Pancreas (tissue), 10 donors: ENCODE measurements at regions not wholly inside any gene's neighbourhood (a gene's known extent, or its start where the extent isn't known, plus 50 kb on each side); places are given as distances from the start of the nearest gene placed in this dataset.

ENCODE experiments used
- ATAC-seq, 4 donors: fragments of 200-7000 bp; cut with Tn5 transposase; one replicate each; pipeline versions ENCODE4 v1.8.0 to v1.9.1; 2020; ENCODE audit warnings: mild to moderate bottlenecking in 4 of 4, moderate library complexity in 4 of 4
- DNase-seq, 6 donors: peaks; one replicate each; pipeline ENCODE4 v3.0.0-alpha.2; 2020
- FAIRE-seq: peaks from 2 replicates; lab custom pipeline; 2012; peaks lifted over from hg19 to GRCh38; lab: Jason Lieb, UNC
- H3K27ac ChIP-seq, 4 donors: fragments of 200-600 bp; sonication (generic); 1 replicate in 3 of 4; 2 replicates in 1 of 4; pipeline versions ENCODE4 v1.5.0 to v1.8.0; 2020
- H3K27me3 ChIP-seq, 4 donors: fragments of 200-600 bp; one replicate each; pipeline ENCODE4 v1.8.0; 2021
- H3K36me3 ChIP-seq, 3 donors: fragments of 200-600 bp; sonication (generic) in 1 of 3; one replicate each; pipeline versions ENCODE4 v1.5.0 to v1.8.0; 2020 to 2021
- H3K4me1 ChIP-seq, 3 donors: fragments of 200-600 bp; one replicate each; pipeline ENCODE4 v1.8.0; 2021
- H3K4me3 ChIP-seq, 4 donors: fragments of 200-600 bp; sonication (generic) in 2 of 4; one replicate each; pipeline versions ENCODE4 v1.5.0 to v1.8.0; 2020 to 2021
- H3K9me3 ChIP-seq, 4 donors: fragments of 200-600 bp; one replicate each; pipeline ENCODE4 v1.8.0; 2021
- WGBS, 2 donors: extraction: QIAGEN DNeasy Blood & Tissue Kit; methylation state at CpG; one replicate each; pipeline ENCODE4 v1.1.7; 2013; 5-methylcytosine and 5-hydroxymethylcytosine counted together
- intact Hi-C, 3 donors: fragments of 100-400 bp; cut with DNase I; formaldehyde crosslinking; loops; one replicate each; pipeline versions ENCODE4 v1.11.1 to v1.14.2; 2022
- TF ChIP-seq, protein P1 (sequence below), 4 donors: fragments of 200-600 bp; sonication (generic) in 3 of 4; IDR thresholded peaks; one replicate each; pipeline versions ENCODE4 v1.5.0 to v1.8.0; 2021; ENCODE audit warnings: antibody characterized with exemption in 4 of 4
- donor health status: healthy with polysubstance abuse.
- donor health status: DM: no; HTN: no; CAD: no; lungs with moderate emphysema.
- donor health status: DM: no; HTN: no; CAD: no.
- donor health status: control.
- donor health status: control.
- donor health status: Bipolar disorder and iron deficiency.
- donor health status: DM: yes; HTN: yes; CAD: no.
- donor health status: DM: no; HTN: no; CAD: no.
- donor health status: DM: no; HTN: no; CAD: no.
- donor health status: DM: yes; HTN: yes; CAD: no.

DNA sequence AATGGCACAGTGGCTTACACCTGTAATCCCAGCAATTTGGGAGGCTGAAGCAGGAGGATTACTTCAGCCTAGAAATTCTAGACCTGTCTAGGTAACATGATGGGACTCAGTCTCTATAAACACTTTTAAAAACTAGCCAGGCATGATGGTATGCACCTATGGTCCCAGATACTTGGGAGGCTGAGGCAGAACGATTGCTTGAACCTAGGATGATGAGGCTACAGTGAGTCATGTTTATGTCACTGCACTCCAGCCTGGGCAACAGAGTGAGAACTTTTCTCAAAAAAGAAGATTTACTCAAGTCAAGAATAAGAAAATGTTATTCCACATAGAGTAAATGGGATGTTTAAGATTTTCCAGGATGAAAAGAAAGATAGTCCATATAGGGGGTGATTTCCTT lies 158.6 kb downstream of the HNMT start:
- DNase-seq (no peak), ATAC-seq (no peak), FAIRE-seq (no peak)
- 63 to 71% methylated on average over 1 of the region's 1 CpG for WGBS, 2 donors
- TF ChIP-seq, protein P1, sequence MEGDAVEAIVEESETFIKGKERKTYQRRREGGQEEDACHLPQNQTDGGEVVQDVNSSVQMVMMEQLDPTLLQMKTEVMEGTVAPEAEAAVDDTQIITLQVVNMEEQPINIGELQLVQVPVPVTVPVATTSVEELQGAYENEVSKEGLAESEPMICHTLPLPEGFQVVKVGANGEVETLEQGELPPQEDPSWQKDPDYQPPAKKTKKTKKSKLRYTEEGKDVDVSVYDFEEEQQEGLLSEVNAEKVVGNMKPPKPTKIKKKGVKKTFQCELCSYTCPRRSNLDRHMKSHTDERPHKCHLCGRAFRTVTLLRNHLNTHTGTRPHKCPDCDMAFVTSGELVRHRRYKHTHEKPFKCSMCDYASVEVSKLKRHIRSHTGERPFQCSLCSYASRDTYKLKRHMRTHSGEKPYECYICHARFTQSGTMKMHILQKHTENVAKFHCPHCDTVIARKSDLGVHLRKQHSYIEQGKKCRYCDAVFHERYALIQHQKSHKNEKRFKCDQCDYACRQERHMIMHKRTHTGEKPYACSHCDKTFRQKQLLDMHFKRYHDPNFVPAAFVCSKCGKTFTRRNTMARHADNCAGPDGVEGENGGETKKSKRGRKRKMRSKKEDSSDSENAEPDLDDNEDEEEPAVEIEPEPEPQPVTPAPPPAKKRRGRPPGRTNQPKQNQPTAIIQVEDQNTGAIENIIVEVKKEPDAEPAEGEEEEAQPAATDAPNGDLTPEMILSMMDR (IDR thresholded peaks at IDR 0.05): no peak
- Histone ChIP-seq H3K4me3 (no peak overlapping the region), H3K4me1 (no peaks in the 10 kb centered on the region), H3K27me3 (no peaks in the 10 kb centered on the region), H3K9me3 (no peaks in the 10 kb centered on the region), H3K36me3 (no peaks in the 10 kb centered on the region), H3K27ac (no peak overlapping the region)
- intact Hi-C loops: no loop called here

- Histone ChIP-seq H3K4me1 (no peaks in the 10 kb centered on the region), H3K27me3 (no peaks in the 10 kb centered on the region), H3K4me3 (no peak overlapping the region), H3K27ac (no peak overlapping the region), H3K9me3 (no peaks in the 10 kb centered on the region), H3K36me3 (no peaks in the 10 kb centered on the region)
- FAIRE-seq: no peak
- TF ChIP-seq, protein P1 (IDR thresholded peaks at IDR 0.05): no peak
- intact Hi-C loops: no loop called here
- DNase-seq: no peak
- ATAC-seq: no peak
These were observed 159.5 kb downstream of the HNMT start for GRCh38 chr2:138123741-138124140.

DNA sequence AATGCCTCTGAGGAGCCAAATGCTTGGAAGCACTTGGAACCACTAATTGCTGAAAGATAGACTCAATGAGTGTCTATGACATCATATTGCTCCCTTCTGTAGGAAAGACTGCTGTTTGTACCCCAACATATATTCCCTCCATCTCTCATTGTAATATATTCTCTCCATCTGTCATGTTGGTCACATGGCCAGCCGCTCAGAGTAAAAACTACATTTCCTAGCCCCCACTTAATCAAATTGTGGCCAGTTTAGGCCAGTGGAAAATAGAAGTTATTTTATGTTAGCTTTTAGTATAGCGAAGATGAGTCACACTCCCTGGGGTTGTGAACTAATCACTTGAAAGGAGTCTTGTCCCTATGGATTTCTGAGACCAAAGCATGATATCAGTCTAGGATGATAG lies 160.2 kb downstream of the HNMT start:
- no peaks in the 10 kb centered on the region for H3K36me3 ChIP-seq
- no peak overlapping the region for H3K4me3 ChIP-seq
- H3K4me1 ChIP-seq: no peaks in the 10 kb centered on the region
- no peaks in the 10 kb centered on the region for H3K27me3 ChIP-seq
- H3K9me3 ChIP-seq: no peaks in the 10 kb centered on the region
- H3K27ac ChIP-seq: no peak overlapping the region
- ATAC-seq (no peak), FAIRE-seq (no peak), DNase-seq (no peak)
- TF ChIP-seq, protein P1 (IDR thresholded peaks at IDR 0.05): no peak
- intact Hi-C loops: no loop called here
- 95 to 97% methylated on average over 2 of the region's 2 CpGs for WGBS, 2 donors

DNA sequence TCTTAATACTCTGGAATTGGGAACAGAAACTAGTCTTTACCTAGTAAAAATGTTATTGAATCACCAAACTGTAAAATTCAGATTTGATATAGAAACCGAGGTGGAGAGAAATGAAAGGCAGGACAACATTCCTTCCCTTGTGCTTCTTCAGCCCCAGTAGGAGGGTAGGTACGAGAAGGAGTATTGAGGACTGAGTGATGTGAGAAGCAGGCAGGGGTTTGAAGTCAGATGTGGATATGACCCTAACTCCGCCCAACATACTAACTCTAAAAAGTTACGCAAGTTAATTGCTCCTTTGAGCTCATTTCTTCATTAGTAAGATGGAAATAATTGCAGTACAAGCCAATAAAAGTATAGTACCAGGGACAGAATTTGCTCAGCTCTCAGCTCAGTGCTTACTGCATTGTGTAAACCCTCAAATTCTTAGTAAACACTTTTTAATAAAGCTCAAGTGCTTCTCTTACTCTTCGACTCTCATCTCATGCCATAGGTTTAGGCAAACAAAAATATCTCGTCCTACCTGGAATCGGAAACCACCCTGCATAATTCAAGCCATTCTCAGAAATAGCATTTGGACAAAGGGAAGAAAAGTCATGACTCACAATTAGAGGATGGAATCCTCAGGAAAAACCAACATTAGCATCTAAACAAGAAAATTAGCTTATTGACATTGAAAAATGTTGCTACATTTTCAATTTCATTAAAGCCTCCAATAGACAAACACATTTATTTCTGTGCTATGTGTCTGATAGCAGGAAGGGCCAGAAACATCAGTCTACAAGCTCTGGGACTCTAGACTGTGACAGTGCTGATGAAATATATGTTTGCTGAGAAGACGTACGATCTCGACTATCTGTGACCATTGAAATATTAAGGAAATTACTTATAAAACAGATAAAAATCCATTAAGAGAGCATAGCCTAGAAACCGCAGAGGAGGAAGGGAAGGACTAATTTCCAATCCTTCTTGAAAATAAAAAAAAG lies 161.3 kb downstream of the HNMT start:
- Histone ChIP-seq H3K9me3 (no peaks in the 10 kb centered on the region), H3K36me3 (no peaks in the 10 kb centered on the region), H3K27me3 (no peaks in the 10 kb centered on the region), H3K4me1 (no peaks in the 10 kb centered on the region), H3K27ac (no peak overlapping the region), H3K4me3 (no peak overlapping the region)
- 83 to 86% methylated on average over 11 of the region's 11 CpGs for WGBS, 2 donors
- FAIRE-seq: no peak
- ATAC-seq: no peak
- TF ChIP-seq, protein P1 (IDR thresholded peaks at IDR 0.05): no peak
- DNase-seq: no peak
- intact Hi-C loops: no loop called here

DNA sequence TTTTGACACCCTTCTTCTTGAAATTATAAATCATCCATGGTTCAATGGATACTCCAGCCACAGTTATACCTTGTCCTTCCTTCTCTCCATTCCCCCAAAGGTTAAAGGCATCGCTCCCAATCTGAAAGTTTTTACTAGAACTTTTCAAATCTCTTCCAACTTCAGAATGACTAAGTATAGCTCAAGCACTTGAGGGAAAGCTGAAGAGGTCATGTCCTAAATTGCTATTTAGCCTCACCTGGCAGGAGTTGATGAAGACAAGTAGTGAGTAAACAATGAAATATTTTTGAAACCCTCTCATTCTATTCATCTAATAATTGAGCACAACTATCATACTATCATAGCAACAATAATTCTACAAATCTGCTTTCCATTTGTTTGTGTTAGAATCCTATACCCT lies 167.8 kb downstream of the HNMT start:
- FAIRE-seq: no peak
- Histone ChIP-seq H3K27ac (no peak overlapping the region), H3K9me3 (no peaks in the 10 kb centered on the region), H3K4me3 (no peak overlapping the region), H3K36me3 (no peaks in the 10 kb centered on the region), H3K27me3 (no peaks in the 10 kb centered on the region), H3K4me1 (no peaks in the 10 kb centered on the region)
- no peak for ATAC-seq
- WGBS, 2 donors: 96% methylated on average over 1 of the region's 1 CpG
- intact Hi-C loops: no loop called here
- no peak for DNase-seq
- TF ChIP-seq, protein P1 (IDR thresholded peaks at IDR 0.05): no peak
